Activated CD4-positive, alpha-beta T cell treated with anti-CD3 and anti-CD28 coated beads, Interleukin-2, Interleukin-6, amounts not matched to agents 100 ng/mL and 50 ng/mL, durations not matched to agents 16 hours and 8 hours (primary cell): ENCODE measurements at regions not wholly inside any gene's neighbourhood (a gene's known extent, or its start where the extent isn't known, plus 50 kb on each side); places are given as distances from the start of the nearest gene placed in this dataset.
A peak's percentile ranks its signal among the peaks of the same experiment; 100 is the strongest.
"Not testable (repeated sequence)": the region's sequence is repeated elsewhere in the genome, so short reads cannot be mapped to it uniquely, and the experiment has no call there.

Experiments
- DNase-seq: peaks from one replicate; pipeline ENCODE4 v3.0.0-alpha.2; 2020

DNA sequence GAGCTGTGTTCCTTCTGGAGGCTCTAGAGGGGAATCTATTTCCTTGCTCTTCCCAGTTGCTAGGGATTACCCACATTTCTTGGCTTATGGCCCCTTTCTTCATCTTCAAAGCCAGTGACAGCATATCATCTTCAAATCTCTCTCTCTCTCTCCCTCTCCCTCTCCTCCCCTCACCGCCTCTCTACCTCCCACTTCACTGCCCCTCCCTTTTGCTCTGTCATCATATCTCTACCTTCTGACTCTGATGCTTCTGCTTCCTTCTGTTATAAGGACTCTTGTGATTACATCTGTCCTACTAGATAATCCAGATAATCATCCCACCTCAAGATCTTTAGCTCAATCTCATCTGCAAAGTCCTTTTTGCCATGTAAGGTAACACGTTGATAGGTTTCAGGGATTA, 93.1 kb upstream of the TEX13D start:
- peak; percentile 74 for DNase-seq

DNA sequence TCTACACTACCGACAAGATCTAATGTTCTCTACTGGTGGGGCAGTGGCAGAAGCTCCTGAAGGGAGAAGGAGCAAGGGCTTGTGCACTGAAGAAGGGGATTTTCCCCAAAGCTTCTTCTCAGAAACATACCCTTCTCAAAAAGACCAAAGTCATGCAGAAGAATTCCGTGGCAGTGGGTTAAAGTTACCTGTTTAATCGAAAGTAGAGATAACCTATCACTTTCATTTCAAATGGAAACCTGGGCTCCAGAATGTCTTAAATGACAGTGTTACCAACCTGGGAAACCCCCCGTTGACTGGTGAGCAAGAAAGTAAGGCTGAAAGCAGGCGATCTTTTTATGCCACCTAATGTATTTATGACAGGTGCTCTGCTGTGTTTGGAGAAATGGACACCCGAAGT, 92.5 kb upstream of the TEX13D start:
- DNase-seq: peak; percentile 89

DNA sequence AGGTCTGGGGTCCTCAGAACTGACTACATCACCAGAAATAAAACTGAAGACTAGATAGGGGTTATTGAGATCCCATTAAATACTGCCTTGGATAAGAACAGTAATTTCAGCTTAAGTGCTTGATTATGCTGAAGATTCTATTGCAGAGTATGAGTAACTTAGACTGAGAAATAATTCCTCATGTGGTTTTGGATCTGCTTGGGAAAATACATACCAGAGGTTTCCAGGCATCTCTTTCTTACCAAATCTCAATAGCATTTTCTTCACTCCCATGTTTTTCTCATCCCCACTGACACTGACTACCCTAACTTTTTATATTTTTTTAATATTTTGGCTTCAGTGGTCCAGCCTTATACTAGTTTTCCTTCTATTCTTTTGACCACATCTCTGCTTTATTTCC, 92.0 kb upstream of the TEX13D start:
- no peak for DNase-seq

DNA sequence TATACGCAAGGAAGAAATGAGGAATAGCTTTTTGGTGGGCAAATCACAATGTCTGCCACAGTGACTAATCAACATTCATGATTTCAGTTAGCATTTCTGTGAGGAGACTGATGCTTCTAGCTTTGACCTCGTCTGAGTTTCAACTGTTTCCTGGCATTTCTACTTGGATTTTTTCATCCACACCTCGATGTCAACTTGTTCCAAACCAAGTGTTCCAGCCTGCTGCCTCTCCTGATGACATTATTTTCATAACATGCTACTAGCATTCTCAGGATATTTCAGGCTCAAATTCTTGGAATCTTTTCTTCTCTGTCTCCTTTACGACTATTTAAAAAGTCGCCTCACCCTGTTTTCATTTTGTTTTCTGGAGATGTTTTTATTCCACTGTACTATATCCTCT, 90.3 kb upstream of the TEX13D start:
- no peak for DNase-seq

DNA sequence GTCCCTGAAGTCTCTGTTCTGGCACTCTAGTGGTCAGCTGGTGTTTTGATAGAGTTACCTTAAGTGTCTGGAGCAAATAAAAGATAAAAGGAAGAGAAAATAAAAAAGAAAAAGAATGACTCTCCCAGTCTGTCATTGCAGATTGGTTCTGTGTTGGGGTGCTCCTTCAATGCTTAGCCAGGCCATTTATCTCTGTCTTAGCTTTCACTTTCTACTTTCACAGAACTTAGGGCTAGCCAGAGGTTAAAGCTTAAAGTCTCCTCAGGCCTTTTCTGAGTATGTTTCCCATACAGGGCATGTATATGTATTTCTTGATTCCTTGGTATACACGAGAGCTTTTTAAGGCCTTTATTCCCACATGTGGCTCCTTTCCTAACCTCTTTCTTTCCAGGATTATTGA, 83.1 kb upstream of the TEX13D start:
- no peak for DNase-seq

DNA sequence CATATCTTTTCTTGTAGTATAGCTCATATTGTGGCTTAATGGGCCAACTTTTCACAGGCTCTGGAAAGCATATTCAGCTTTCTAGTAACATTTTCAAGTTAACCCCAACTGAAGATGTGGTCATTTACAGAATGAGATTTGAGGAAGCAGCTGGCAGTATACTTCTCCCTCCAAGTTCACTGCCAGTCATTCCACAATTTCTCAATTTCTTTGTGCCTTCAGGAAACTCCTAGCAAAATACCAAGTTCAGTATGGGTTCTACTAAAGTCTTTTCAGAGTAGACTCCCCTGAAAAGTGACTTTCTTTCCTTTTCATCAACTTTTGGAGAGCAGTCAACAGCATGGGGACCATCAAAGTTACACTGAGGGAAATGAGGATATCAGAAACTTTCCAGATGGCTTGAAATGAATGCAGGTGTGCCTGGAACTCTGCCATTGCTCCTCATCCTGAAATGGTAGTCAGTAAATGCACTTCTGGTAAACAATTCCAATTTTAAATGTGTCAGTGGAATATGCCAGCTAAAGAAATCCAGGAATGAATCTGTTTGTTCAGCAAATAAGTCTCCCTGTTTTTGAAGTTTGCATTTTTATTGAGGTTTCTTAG, 81.5 kb upstream of the TEX13D start:
- DNase-seq: no peak

DNA sequence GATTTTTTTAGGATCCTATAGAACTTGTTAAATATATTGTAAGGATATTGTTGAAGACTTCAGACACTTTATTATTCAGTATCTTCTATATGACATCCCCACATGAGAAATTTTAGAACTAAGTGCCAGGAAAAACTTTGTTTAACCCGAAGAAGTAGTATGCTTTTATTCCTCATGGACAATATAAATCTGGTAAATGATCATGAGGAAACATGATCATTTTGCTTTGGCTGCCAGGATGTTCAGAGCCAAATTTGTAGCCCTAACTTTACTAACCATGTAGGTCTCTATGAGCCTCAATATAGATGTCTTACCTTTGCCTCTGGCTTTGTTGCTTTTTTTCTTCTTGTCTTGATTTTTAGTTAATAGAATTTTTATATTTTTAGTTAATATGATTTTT, 77.8 kb upstream of the TEX13D start:
- no peak for DNase-seq

DNA sequence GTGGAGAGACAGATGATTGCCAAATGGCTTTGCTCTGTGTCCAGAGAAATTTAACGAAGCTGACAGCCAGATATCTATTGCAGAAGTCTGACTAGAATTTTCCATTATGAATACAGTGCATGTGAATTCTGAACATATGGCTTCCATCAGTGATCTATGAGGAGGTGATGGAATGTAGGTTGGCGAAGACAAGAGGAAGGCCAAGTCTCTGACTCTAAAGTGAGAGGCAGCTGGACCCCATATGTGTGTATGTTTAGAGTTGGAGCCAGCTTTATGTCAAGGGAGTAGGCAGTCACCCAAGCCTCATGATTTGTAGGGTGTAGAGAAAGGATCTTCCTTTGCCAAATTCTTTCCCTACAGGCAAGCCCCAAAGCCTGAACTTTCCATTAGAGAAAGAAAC, 76.2 kb upstream of the TEX13D start:
- no peak for DNase-seq

DNA sequence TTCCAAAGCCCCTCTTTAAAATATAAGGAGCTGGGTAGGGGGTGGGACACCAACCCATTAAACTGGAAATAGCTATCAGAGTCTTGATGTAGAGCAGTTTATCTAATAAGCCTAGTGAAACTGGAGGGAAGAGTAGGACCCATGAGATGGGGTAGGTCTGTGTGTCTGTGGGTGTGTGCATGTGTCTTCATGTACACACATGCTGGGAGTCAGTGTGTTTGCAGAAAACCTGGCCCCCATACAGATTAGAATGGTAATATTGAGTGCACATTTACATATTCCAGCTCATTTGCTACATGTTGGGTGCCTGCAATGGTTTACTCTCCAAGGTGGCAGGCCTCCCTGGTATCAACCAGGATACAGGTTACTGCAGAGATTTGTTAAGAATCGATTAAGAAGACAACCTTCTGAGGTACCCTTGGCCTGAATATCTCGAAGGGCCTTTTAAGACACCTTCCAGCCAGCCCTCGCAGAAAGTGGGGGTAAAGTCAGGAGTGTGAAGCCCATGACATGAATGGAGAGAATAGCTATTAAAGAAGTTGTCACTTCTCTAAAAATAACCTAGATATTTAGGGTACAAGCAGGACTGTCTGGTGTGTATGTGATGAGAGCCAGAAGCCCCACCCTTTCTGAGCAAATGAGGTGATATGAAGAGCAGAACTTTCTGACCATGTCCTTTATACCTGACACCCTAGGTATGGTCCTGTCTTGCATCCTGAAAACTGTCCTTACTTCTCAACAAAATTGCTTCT, 75.7 kb upstream of the TEX13D start:
- DNase-seq: no peak

DNA sequence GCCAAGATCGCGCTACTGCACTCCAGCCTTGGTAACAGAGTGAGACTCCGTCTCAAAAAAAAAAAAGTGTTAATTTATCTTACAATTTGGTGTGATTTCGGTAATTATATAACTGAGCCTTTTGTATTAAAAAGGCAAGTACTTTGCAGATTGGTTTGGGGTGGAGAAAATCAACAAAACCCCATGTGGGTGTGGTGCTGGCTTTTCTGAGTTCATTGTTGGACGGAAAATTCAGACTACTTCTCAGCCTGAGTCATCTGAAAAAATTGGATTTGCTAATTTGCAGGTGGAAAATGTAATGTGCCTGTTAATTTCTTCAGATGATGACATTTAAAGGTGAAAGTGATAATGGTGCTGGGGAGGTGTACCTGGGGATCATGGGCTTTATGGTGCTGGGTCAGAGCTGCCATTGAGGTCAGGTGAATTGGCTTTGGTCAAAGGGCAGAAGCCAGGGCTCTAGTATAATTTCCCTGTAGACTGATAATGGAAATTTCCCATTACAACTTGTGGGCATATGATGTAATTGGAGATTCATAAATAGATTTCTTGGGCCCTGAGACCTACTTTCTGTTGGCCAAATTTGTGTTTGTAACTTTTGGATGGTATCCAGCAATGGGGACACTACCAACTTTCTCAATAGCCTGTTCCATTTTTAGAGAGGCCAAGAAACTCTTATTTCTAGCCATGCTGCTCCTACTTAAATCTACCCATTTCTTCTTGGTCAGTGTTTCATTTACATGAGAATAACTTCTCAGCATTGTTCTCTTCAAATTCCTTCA, 74.3 kb upstream of the TEX13D start:
- no peak for DNase-seq

DNA sequence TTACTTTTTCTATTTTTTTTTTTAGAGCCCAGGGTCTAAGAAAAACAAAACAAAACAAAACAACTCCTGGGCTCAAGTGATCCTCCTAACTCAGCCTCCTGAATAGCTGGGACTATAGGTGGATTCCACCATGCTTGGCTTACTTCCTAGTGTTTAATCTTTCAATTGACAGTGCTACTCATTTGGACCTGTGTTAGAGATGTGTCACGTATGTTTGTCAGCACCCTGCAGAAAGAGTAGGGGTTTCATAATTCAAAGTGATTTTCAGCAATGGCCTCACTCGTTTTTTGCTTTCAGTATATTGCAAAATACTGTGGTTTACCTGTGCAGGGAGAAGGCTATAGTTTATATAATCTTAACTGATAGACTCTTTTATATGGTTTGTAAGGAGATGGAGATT, 71.6 kb upstream of the TEX13D start:
- DNase-seq: peak; percentile 27

DNA sequence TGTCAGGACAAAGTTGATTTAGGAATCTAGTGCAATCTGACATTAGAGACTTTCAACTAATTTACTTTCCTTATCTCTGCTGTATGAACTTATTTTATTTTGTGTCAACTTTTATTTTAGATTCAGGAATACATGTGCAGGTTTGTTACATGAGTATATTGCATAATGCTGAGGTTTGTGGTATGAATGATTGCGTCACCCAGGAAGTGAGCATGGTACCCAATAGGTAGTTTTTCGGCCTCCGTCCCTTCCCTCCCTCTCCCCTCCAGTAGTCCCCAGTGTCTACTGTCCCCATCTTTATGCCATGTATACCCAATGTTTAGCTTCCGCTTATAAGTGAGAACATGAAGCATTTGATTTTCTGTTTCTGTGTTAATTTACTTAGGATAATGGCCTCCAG, 68.7 kb upstream of the TEX13D start:
- no peak for DNase-seq

DNA sequence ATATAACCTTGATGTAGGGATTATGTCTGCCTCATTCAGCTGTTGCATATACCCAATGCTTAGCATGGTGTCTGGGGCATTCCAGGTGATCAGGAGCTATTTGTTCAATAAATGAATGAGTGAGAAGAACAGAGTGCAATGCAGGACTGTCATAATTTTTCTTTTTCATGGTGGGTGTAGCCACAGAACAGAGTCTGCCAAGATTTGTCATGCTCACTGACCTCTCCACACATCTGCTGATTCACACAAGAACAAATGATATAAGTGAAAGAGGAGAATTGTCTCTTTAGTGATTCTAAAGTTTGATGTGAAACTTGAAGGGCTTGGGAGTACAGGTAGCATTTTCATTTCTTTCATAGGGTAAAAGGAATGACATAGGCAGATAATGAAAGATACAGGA, 64.4 kb upstream of the TEX13D start:
- DNase-seq: no peak

DNA sequence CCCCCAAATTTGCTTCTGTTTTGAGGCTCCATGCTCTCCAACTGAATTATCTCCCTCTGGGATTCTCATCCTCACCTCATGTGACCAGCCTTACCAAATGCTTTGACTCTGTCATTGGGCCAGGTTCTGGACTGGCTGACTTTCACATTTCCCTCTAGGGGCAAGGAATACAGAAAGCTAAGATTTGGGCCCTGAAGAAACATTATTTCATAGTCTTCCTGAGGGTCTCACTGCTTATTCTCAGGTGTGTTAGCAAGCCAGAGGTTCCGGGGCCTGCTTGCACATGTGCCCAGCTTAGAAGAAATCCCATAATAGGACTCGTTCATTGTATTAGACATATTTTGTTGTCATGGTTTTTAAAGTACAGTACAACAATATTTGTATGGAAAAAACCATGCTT, 62.6 kb upstream of the TEX13D start:
- no peak for DNase-seq

DNA sequence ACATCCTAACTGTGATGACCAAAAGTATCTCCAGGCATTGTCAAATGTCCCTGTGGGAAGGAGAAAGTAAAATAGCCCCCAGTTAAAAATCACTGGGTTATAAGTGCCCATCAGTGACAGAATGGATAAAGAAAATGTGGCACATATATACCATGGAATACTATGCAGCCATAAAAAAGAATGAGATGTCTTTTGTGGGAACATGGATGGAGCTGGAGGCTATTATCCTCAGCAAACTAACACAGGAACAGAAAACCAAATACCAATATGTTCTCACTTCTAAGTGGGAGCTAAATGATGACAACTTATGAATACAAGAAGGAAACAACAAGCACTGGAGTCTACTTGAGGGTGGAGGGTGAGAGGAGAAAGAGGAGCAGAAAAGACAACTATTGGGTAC, 60.9 kb upstream of the TEX13D start:
- not testable (repeated sequence) for DNase-seq

DNA sequence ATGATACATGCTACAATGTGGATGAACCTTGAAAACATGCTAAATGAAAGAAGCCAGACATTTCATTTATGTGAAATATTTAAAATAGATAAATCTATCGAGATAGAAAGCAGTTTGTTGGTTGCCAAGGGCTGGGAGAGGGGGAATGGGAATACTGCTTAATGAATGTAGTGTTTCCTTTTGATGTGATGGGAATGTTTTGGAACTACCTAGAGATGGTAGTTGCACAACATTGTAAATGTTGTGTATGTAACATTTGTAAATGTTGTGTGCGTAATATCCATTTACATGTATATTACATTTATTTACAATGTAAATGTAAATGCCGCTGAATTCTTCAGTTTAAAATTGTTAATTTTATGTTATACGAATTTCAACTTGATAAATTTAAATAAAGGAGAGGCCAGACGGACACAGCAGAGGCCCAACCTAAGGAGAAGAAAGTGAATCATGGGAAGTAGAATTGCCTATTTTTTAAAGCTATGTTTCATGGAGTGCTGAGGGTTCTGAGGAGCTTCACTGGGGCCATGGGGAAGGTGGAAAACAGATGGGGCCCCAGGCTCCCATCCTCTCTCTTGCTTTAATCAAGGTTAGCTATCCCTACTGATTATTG, 60.0 kb upstream of the TEX13D start:
- no peak for DNase-seq

DNA sequence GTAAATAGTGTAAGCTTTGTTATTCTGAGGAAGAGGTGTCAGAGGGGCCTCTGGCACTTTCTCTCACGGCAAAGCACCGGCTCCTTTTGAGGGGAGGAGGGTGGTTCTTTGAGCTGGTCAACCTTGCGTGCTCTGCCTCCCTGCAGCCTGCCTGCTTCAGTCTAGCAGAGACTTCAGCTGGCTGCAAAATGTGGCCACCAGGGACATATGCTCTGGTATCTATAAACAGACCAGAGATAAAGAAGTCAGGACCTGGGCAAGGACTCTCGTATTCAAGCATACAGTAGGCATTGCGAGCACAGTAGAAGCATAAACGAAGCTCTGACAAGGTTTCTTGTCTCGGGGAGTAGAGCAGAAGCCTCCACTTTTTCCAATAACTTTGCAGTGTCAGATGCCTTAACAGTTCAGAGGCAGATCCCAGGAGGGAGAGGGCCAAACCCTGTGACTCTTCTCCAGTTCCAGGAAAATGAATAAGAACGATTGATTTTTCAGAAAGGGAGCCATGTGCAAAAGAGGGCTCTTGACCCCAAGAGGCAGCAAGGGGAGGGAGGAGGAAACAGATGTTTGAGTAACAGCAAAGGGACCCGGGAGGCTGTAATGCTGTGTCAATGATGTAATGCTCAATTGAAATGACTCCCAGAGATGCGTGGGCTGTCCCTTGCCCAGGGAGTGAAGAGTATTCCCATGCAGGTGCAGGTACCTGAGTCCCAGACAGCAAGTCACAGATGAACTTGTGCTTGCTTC, 57.9 kb upstream of the TEX13D start:
- no peak for DNase-seq

DNA sequence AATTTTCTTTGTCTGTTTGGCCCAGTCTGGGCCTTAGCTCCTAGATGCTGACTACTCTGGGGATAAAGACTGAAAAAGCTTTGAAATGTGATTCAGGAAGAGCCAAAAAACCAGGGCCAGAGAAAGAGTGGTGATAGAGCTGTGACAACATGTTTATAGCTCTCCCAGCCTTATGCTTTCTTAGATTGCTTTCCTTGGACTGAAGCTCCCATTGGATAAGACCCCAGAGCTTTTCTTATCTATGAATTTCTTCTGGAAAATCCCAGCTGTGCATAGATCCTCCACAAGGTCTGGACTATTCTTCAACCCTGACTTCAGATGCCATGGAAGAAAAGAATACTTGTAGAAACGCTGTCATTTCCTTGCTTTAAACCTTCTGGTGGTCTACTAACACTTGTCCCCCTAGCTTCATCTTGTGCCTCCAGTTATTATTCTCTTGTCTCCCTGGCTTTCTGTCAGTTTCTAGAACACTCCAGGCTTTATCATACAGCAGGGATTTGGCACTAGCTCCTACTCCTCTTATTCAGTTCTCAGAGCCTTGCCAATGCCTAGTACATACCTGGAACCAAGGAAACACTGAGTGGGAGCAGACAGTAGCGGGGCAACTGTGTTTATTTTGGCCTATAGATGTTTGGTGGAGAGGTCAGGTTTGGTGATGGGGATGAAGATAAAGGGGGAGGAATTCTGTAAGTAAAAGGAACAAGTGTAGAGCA, 57.1 kb upstream of the TEX13D start:
- no peak for DNase-seq

DNA sequence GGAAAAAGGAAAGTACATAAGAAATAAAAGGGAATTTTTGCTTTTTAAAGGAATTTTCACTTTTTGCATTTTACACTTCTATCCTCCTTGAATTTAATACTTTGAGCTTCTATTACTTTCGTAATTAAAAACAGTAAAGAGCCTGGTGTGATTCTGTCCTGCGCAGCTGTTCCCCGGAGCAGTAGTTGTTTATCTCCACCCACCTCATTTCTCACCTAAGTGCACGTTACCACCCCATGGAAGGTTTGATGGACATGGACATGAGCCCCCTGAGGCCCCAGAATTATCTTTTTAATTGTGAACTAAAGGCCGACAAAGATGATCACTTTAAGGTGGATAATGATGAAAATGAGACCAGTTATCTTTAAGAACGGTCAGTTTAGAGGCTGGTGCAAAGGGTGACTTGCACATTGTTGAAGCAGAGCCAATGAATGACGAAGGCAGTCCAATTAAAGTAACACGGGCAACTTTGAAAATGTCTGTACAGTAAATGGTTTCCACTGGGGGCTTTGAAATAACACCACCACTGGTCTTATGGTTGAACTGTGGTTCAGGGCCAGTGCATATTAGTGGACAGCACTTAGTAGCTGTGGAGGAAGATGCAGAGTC, 52.1 kb upstream of the TEX13D start:
- DNase-seq: no peak

DNA sequence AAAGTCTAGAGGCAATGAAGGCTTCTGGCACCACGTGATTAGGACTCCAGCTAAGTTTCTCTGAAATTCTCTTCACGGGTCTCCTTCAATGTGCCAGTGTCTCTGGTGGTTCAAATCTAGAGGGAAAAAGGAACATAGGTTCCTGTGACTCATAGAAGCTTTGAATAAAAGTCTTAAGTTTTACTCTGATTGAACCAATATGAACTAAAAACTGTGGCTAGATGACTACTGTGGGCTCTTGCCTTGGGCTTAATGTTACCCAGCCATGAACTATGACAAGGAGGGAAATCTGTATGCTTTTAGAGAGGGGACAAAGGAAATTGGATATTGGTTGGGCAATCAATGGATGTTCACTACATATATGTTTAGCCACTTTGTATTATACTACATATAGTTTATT, 49.9 kb upstream of the TEX13D start:
- peak; percentile 32 for DNase-seq
